ENCODE measurements at regions not wholly inside any gene's neighbourhood (a gene's known extent, or its start where the extent isn't known, plus 50 kb on each side); places are given as distances from the start of the nearest gene placed in this dataset.

DNA sequence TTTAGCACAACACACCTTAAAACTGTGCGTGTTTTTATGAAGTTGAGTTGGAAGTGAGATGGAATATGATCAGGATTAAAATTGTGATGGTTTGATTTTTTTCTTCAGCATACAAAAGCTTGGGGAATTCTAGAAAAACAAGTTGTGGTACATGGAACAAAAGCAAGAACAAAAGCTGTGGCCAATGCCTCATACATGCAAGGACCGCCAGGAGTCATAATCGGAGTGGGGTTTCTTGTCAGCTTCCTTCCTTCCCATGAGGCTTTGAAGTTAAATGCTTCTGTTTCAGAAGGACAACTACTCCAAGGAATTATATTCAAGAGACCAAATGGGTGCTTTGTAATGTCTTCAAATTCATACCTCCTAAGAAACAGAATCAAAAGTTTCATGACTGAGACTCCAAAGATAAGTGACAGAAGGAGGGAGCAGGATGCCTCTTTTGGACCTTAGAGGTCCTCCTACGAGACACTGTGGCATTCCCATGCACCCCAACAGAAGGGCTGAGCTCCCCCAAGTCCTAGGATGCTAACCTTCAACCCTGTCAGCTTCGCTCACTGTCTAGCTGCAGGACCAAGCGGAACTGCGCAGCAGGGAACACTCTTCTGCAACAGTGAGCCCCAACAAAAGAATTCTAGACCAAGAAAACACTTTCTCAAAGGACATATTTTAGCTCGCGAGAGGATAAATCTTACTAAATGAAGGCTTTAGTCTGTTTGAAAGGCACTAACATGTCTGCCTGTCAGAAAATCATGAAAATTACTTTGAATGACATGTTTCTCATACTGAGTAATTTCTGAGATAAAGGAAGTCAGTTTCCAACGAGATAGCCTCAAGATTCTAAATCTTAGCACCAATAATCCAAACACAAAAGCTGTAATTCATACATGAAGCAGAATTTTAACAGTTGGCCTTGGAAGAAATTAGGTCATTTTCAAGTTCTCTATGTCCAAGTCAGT lies 108.5 kb upstream of the NHSL1 start:
- no peak overlapping the region for H3K27ac ChIP-seq (ENCODE audit: extremely low read depth, low read depth, low read length)
- H3K4me1 ChIP-seq (ENCODE audit: control insufficient read depth, insufficient read depth, low read length) = peaks cover 9% of the 10 kb centered on the region; the same call in 1 of the 2 replicates
- POLR2A ChIA-PET = no interaction called here
- CTCF ChIA-PET = interaction anchor here (0.6 to 1.1 kb wide), 4 partner anchors 13 to 99 kb away, joined by 3 to 4 read pairs (median 3); no protein-coding TSS in a partner anchor
- H3K4me3 ChIP-seq (ENCODE audit: low read depth, low read length) = no peak overlapping the region
- TF ChIP-seq FEZF1 (tag by site-specific recombination; IDR thresholded peaks at IDR 0.05) (no peak), HOXC10 (CRISPR knock-in tag; IDR thresholded peaks at IDR 0.05) (no peak), ZNF174 (tag by site-specific recombination; IDR thresholded peaks at IDR 0.05) (no peak), ZNF416 (tag by site-specific recombination; IDR thresholded peaks at IDR 0.05) (no peak), MZF1 (tag by site-specific recombination; IDR thresholded peaks at IDR 0.05; ENCODE audit: borderline replicate concordance) (no peak), ATF2 (tag by site-specific recombination; IDR thresholded peaks at IDR 0.05; ENCODE audit: low read depth) (no peak), ZNF214 (tag by site-specific recombination; IDR thresholded peaks at IDR 0.05; ENCODE audit: borderline replicate concordance) (no peak), WT1 (tag by site-specific recombination; IDR thresholded peaks at IDR 0.05) (no peak), ZNF324 (tag by site-specific recombination; IDR thresholded peaks at IDR 0.05) (no peak), ZIC2 (tag by site-specific recombination; IDR thresholded peaks at IDR 0.05) (no peak), ZNF529 (tag by site-specific recombination; IDR thresholded peaks at IDR 0.05; ENCODE audit: insufficient replicate concordance) (no peak), ZNF426 (tag by site-specific recombination; IDR thresholded peaks at IDR 0.05) (no peak), ZFHX2 (tag by site-specific recombination; conservative IDR thresholded peaks at IDR 0.05) (no peak), ZNF391 (tag by site-specific recombination; IDR thresholded peaks at IDR 0.05; ENCODE audit: borderline replicate concordance, low read depth) (no peak), ZNF423 (tag by site-specific recombination; IDR thresholded peaks at IDR 0.05) (no peak)
- TF ChIP-seq, protein P1, sequence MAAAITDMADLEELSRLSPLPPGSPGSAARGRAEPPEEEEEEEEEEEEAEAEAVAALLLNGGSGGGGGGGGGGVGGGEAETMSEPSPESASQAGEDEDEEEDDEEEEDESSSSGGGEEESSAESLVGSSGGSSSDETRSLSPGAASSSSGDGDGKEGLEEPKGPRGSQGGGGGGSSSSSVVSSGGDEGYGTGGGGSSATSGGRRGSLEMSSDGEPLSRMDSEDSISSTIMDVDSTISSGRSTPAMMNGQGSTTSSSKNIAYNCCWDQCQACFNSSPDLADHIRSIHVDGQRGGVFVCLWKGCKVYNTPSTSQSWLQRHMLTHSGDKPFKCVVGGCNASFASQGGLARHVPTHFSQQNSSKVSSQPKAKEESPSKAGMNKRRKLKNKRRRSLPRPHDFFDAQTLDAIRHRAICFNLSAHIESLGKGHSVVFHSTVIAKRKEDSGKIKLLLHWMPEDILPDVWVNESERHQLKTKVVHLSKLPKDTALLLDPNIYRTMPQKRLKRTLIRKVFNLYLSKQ (tag by site-specific recombination; IDR thresholded peaks at IDR 0.05; ENCODE audit: borderline replicate concordance) = no peak
- H3K9me3 ChIP-seq (ENCODE audit: control insufficient read depth, insufficient read depth, low read depth, low read length) = no peaks in the 10 kb centered on the region
- H3K36me3 ChIP-seq (ENCODE audit: control insufficient read depth in 2 of 2, insufficient read depth in 1 of 2, low read length in 2 of 2) = no peaks in the 10 kb centered on the region

- no peak for TF ChIP-seq ZFHX2 (tag by site-specific recombination; conservative IDR thresholded peaks at IDR 0.05)
- TF ChIP-seq ZNF184 (tag by site-specific recombination; IDR thresholded peaks at IDR 0.05) = no peak
- no peak for TF ChIP-seq PBX3 (CRISPR knock-in tag; IDR thresholded peaks at IDR 0.05)
- TF ChIP-seq YY2 (tag by site-specific recombination; IDR thresholded peaks at IDR 0.05) = no peak
- no peak for TF ChIP-seq ZNF560 (tag by site-specific recombination; IDR thresholded peaks at IDR 0.05; ENCODE audit: borderline replicate concordance)
- TF ChIP-seq ZNF16 (tag by site-specific recombination; IDR thresholded peaks at IDR 0.05; ENCODE audit: low read depth) = no peak
- Histone ChIP-seq H3K4me1 (ENCODE audit: control insufficient read depth, insufficient read depth, low read length) (peaks cover 9% of the 10 kb centered on the region; the same call in 1 of the 2 replicates), H3K27ac (ENCODE audit: extremely low read depth, low read depth, low read length) (no peak overlapping the region), H3K4me3 (ENCODE audit: low read depth, low read length) (no peak overlapping the region), H3K9me3 (ENCODE audit: control insufficient read depth, insufficient read depth, low read depth, low read length) (no peaks in the 10 kb centered on the region), H3K36me3 (ENCODE audit: control insufficient read depth in 2 of 2, insufficient read depth in 1 of 2, low read length in 2 of 2) (no peaks in the 10 kb centered on the region)
- ChIA-PET POLR2A (no interaction called here), CTCF (interaction anchor here (0.9 kb wide), 1 partner anchor 18 kb away, joined by 3 read pairs; no protein-coding TSS in a partner anchor)
These were observed 109.6 kb upstream of the NHSL1 start for GRCh38 chr6:138608896-138609295.

All from HEK293 (cell line).